ENCODE measurements at regions not wholly inside any gene's neighbourhood (a gene's known extent, or its start where the extent isn't known, plus 50 kb on each side); places are given as distances from the start of the nearest gene placed in this dataset.
A peak's percentile ranks its signal among the peaks of the same experiment; 100 is the strongest.

DNA sequence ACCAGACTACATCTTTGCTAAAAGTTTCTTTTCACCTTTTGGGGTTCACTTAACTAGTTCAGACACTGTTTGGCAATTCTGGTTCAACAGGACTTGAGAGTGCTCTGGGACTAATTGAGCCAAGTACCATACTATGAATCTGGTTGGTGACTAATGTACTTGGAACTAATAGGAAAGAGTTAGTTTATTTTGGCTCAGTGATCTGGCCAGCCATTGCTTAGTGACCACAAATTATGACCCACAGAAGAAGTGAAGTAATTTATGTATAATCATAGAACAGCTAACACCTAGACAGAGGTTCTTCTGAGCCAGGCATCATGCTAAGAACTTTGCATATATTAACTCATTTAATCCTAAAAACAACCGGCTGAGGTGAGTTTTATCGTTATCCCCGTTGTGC is 126.5 kb upstream of the JCAD start:
- H3K27ac ChIP-seq = peak overlapping the region; percentile 39; the same call in 1 of the 2 replicates

DNA sequence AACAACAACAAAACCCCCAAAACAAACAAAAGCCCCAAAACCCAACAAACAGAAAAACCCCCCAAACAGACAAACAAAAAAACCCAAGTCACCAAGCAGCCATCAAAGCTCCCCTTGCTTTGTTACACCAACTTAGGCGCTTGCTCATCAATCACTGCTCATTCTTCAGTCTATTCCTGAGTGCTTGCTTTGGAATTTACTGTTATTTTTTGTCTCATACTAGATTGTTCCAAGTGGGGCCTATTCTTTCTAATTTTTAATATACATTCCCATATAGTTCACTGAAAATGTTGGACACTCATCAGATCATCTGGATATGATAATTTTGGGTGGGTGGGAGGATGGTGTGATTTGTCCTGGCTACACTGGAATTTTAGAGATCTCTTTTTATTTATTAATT is 126.0 kb upstream of the JCAD start:
- TF ChIP-seq, protein P1, sequence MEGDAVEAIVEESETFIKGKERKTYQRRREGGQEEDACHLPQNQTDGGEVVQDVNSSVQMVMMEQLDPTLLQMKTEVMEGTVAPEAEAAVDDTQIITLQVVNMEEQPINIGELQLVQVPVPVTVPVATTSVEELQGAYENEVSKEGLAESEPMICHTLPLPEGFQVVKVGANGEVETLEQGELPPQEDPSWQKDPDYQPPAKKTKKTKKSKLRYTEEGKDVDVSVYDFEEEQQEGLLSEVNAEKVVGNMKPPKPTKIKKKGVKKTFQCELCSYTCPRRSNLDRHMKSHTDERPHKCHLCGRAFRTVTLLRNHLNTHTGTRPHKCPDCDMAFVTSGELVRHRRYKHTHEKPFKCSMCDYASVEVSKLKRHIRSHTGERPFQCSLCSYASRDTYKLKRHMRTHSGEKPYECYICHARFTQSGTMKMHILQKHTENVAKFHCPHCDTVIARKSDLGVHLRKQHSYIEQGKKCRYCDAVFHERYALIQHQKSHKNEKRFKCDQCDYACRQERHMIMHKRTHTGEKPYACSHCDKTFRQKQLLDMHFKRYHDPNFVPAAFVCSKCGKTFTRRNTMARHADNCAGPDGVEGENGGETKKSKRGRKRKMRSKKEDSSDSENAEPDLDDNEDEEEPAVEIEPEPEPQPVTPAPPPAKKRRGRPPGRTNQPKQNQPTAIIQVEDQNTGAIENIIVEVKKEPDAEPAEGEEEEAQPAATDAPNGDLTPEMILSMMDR (conservative IDR thresholded peaks at IDR 0.05; ENCODE audit: low read depth) = no peak
- ChIA-PET CTCF (interaction anchor here (0.5 kb wide), 1 partner anchor 730 kb away, joined by 3 read pairs; no protein-coding TSS in a partner anchor), POLR2A (ENCODE audit: low non-redundant PET) (no interaction called here)
- no peak for DNase-seq (ENCODE audit: low spot score)
- peak overlapping the region; percentile 39; the same call in 1 of the 2 replicates for H3K27ac ChIP-seq

More for the DNA sequence above, 126.5 kb upstream of the JCAD start:
- ChIA-PET CTCF (interaction anchor here (0.5 to 0.7 kb wide), 2 partner anchors 55 to 731 kb away, joined by 3 read pairs; no protein-coding TSS in a partner anchor), POLR2A (ENCODE audit: low non-redundant PET) (no interaction called here)
- TF ChIP-seq, protein P1 (conservative IDR thresholded peaks at IDR 0.05; ENCODE audit: low read depth) = no peak
- DNase-seq (ENCODE audit: low spot score) = peak; percentile 83

DNA sequence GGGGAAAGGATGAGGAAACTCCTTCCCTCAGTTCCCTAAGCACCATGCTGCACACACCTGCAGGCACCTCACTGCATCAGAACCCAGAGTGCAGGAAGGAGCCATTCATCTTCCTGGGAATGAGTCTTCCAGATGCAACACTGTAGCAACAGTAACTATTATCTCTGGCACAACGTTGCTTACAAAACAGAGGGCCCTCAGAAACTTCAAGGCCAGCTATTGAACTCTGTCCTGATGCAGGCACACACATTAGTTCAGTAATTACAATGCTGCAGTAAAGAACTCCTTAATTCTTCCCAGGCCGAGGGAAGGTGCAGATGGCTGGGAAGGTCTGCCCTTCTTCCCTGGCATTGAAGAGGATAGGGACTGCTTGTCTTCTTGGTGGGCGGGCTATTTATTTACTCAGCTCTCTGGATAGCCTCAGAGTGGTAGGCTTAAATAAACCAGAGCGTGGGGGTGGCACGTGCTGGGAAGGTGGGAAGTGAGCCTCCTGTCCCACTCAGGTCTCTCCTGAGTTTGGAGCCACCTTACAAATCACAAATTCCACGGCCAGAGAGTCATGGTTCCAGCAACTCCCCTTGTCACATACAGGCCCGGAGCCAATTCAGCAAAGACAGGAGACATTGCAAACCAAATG is 125.1 kb upstream of the JCAD start:
- POLR2A ChIA-PET (ENCODE audit: low non-redundant PET) = no interaction called here
- H3K27ac ChIP-seq = no peak overlapping the region

DNA sequence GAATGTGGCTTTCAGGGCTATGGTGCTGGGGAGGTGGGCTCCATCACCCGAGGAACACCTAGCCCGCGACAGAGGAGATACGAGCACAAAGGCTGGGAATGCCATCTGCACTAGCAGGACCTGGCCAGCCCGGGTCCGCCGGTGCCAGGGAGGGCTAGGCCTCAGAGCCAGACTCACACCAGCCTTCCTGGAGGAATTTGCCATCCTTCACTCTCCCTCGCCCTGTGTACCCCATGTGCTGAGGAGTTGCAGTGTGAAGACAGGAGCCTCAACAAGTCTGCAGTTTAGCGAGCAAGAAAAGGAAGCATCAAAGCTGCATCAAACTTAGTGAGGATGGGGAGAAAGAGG is 123.6 kb upstream of the JCAD start:
- TF ChIP-seq, protein P1 (conservative IDR thresholded peaks at IDR 0.05; ENCODE audit: low read depth) = no peak
- H3K27ac ChIP-seq = peak overlapping the region; percentile 73
- ChIA-PET CTCF (no interaction called here), POLR2A (ENCODE audit: low non-redundant PET) (no interaction called here)
- no peak for DNase-seq (ENCODE audit: low spot score)

More for the DNA sequence above, 125.1 kb upstream of the JCAD start:
- DNase-seq (ENCODE audit: low spot score) = no peak
- CTCF ChIA-PET = no interaction called here
- TF ChIP-seq, protein P1 (conservative IDR thresholded peaks at IDR 0.05; ENCODE audit: low read depth) = no peak

DNA sequence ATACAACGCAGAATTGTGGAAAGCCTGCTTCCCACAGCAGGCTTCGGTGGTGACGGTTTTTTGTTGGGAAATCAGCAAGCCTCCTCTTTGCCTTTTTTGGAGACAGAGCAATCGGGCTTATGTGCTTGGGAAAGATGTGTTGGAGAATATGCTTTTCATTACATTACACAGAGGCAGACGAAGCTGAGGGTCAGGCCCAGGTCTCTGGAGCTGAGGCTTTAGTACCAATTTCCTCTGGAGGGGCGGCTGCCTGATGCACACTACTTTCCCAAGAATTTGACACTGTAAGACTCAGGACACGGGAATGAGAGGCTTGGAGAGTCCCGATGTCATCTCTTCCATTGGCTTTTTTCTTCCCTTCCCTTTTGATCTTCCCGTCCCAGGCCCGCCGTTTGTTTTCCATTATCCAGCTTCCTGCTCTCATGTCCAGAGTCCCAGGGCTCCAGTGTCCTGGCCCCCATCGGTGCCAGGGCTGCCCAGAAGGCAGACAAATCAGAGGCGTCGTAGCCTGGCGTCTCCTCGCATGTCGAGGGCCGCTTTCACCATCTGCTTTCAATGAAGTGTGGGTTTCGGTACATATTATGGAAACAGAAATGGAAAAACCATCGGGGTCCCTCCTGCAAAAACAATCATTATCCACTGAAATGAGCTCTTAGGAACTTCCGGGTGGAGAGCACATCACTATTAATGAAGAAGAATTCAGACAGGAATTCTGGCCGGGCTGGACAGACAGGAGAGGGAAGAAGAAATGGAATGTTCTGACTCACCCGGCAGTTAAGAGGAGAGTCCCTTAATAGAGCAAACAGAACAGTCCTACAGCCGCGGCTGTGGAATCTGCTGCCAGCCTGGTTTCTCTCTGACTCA is 123.0 kb upstream of the JCAD start:
- TF ChIP-seq, protein P1 (conservative IDR thresholded peaks at IDR 0.05; ENCODE audit: low read depth) = no peak
- peak overlapping the region; percentile 73 for H3K27ac ChIP-seq
- ChIA-PET CTCF (no interaction called here), POLR2A (ENCODE audit: low non-redundant PET) (no interaction called here)
- peak; percentile 89 for DNase-seq (ENCODE audit: low spot score)

DNA sequence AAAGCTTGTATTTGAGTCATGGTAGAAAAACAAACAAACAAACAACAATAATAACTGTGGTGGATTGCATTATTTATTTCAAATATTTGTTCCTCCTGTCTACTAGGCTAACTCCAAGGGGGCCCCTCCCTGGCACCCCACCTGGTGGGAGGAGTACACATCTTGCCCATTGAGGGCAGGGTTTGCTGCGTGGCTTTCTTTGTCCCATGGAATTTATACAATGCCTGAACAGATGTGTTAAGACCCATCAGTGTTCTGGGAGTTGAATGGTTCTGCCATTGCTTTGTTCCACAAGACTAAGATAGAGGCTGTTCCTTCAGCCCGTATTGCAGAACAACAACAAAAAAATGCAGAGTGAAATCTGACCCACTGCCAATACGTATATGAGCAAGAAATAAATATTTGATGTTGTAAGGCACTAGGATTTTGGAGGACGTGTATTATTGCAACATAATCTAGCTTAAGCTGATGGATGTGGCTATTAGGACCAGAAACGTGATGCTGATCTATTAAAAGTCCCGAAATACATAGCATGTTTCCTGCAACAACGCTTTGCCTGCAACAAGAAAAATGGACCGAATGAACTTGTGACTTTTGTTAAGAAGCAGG is 119.1 kb upstream of the JCAD start:
- ChIA-PET CTCF (interaction anchor here (0.7 kb wide), 1 partner anchor 65 kb away, joined by 3 read pairs; no protein-coding TSS in a partner anchor), POLR2A (ENCODE audit: low non-redundant PET) (no interaction called here)
- TF ChIP-seq, protein P1 (conservative IDR thresholded peaks at IDR 0.05; ENCODE audit: low read depth) = no peak
- H3K27ac ChIP-seq = no peak overlapping the region
- no peak for DNase-seq (ENCODE audit: low spot score)

All from RWPE1 (cell line).